Neural progenitor cell (in vitro differentiated cells): ENCODE measurements at regions not wholly inside any gene's neighbourhood (a gene's known extent, or its start where the extent isn't known, plus 50 kb on each side); places are given as distances from the start of the nearest gene placed in this dataset.

Experiments used
- DNase-seq: peaks from one replicate; pipeline ENCODE4 v3.0.0-alpha.2; 2016; ENCODE audit warnings: low spot score
- H2AFZ ChIP-seq: fragments of 200-600 bp; sonication (generic); replicated peaks from 2 replicates; pipeline ENCODE4 v1.6.1; 2016; ENCODE audit warnings: antibody characterized with exemption
- H3F3A ChIP-seq: fragments of 200-600 bp; sonication (generic); 2 replicates; pipeline ENCODE4 v1.6.1; 2016; ENCODE audit warnings: antibody characterized with exemption, low read depth
- H3K27ac ChIP-seq: fragments of 200-600 bp; sonication (generic); 2 replicates; pipeline ENCODE4 v1.5.1; 2016; ENCODE audit warnings: mild to moderate bottlenecking
- H3K27me3 ChIP-seq: fragments of 200-600 bp; sonication (generic); 2 replicates; pipeline ENCODE4 v1.6.1; 2016; ENCODE audit warnings: mild to moderate bottlenecking, moderate library complexity
- H3K36me3 ChIP-seq: fragments of 200-600 bp; sonication (generic); 2 replicates; pipeline ENCODE4 v1.5.1; 2016
- H3K4me1 ChIP-seq: fragments of 200-600 bp; sonication (generic); 2 replicates; pipeline ENCODE4 v1.6.1; 2016; ENCODE audit warnings: mixed run types
- H3K4me2 ChIP-seq: fragments of 200-600 bp; sonication (generic); 2 replicates; pipeline ENCODE4 v1.6.1; 2016
- H3K4me3 ChIP-seq: fragments of 200-600 bp; sonication (generic); 2 replicates; pipeline ENCODE4 v1.5.1; 2016
- H3K79me2 ChIP-seq: fragments of 200-600 bp; sonication (generic); 2 replicates; pipeline ENCODE4 v1.6.1; 2016; ENCODE audit warnings: low read depth
- H3K9ac ChIP-seq: fragments of 200-600 bp; sonication (generic); 2 replicates; pipeline ENCODE4 v1.6.1; 2016
- H3K9me3 ChIP-seq: fragments of 200-600 bp; sonication (generic); 2 replicates; pipeline ENCODE4 v1.5.1; 2016; ENCODE audit warnings: low read depth
- H4K20me1 ChIP-seq: fragments of 200-600 bp; sonication (generic); 2 replicates; pipeline ENCODE4 v1.6.1; 2016; ENCODE audit warnings: low read depth
- H3K27ac Mint-ChIP-seq: 3 replicates; pipeline ENCODE4 v1.8.0; 2021; ENCODE audit warnings: mixed read lengths
- H3K27me3 Mint-ChIP-seq: 2 replicates; pipeline ENCODE4 v1.8.0; 2022; ENCODE audit warnings: low read depth, mild to moderate bottlenecking, inconsistent platforms, moderate library complexity, mixed read lengths; ENCODE audit not compliant: insufficient read depth
- H3K36me3 Mint-ChIP-seq: 3 replicates; pipeline ENCODE4 v1.8.0; 2021; ENCODE audit warnings: mixed read lengths
- H3K4me1 Mint-ChIP-seq: 3 replicates; pipeline ENCODE4 v1.8.0; 2021; ENCODE audit warnings: mixed read lengths
- H3K4me3 Mint-ChIP-seq: 3 replicates; pipeline ENCODE4 v1.8.0; 2021; ENCODE audit warnings: mild to moderate bottlenecking, moderate library complexity, mixed read lengths
- H3K9me3 Mint-ChIP-seq: 3 replicates; pipeline ENCODE4 v1.8.0; 2020; ENCODE audit warnings: mixed read lengths
- CTCF ChIP-seq: fragments of 200-600 bp; sonication (generic); IDR thresholded peaks from 2 replicates; pipeline ENCODE4 v1.5.1; 2017; ENCODE audit warnings: antibody characterized with exemption, mild to moderate bottlenecking
- EZH2 ChIP-seq: fragments of 200-600 bp; sonication (generic); IDR thresholded peaks from 2 replicates; pipeline ENCODE4 v1.6.1; 2017; ENCODE audit warnings: antibody characterized with exemption, mild to moderate bottlenecking, moderate library complexity
- EZH2phosphoT487 ChIP-seq: fragments of 200-600 bp; sonication (generic); IDR thresholded peaks from 2 replicates; pipeline ENCODE4 v1.6.1; 2017; ENCODE audit warnings: antibody characterized with exemption

GRCh38 chr3:4097801-4098200, 205.4 kb upstream of the SETMAR start:
- TF ChIP-seq EZH2phosphoT487 (no peak), CTCF (no peak), EZH2 (no peak)
- peaks cover 5% of the 10 kb centered on the region for H3K9me3 Mint-ChIP-seq
- Histone ChIP-seq H4K20me1 (no peaks in the 10 kb centered on the region), H3K27ac (no peak overlapping the region), H3K9me3 (no peaks in the 10 kb centered on the region), H3K4me2 (no peak overlapping the region), H3F3A (no peaks in the 10 kb centered on the region), H2AFZ (no peak overlapping the region), H3K36me3 (no peaks in the 10 kb centered on the region), H3K79me2 (no peaks in the 10 kb centered on the region), H3K4me1 (no peaks in the 10 kb centered on the region), H3K4me3 (no peak overlapping the region), H3K27me3 (no peaks in the 10 kb centered on the region), H3K9ac (no peak overlapping the region)
- H3K27me3 Mint-ChIP-seq: no peaks in the 10 kb centered on the region
- H3K36me3 Mint-ChIP-seq: peaks cover 4% of the 10 kb centered on the region
- no peak overlapping the region for H3K4me3 Mint-ChIP-seq
- H3K4me1 Mint-ChIP-seq: no peaks in the 10 kb centered on the region
- DNase-seq: no peak
- H3K27ac Mint-ChIP-seq: no peak overlapping the region

DNA sequence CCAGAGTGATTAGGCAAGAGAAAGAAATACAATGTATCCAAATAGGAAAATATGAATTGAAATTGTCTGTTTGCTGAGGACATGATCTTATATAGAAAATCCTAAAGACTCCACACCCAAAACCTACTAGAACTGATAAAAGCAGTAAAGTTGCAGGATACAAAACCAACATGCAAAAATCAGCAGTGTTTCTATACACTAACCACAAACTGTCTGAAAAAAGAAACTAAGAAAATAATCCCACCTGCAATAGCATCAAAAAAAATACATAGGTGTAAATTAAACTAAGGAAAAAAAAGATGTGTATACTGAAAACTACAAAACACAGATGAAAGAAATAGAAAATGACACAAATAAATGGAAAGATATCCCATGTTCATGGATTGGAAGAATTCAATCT, 203.6 kb upstream of the SETMAR start:
- TF ChIP-seq CTCF (no peak), EZH2 (no peak)

DNA sequence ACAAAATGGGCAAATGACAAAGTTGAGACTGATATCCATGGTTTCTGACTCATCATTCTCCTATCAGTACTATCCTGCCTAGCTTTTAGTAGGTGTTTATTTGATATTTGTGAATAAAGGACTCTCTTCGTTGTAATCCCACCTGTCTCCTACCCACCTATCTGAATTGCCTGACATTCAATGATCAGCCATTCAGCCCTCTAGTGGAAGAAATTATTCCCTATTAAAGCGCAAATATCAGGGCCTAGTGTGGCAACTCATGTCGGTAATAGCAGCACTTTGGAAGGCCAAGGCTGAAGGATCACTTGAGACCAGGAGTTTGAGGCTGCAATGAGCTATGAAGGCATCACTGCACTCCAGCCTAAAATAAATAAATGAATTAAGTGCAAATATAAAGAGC, 195.7 kb upstream of the SETMAR start:
- Histone ChIP-seq H3K79me2 (no peaks in the 10 kb centered on the region), H2AFZ (no peak overlapping the region), H3K4me2 (no peak overlapping the region), H3K9ac (no peak overlapping the region), H3K27me3 (no peaks in the 10 kb centered on the region), H4K20me1 (no peaks in the 10 kb centered on the region), H3K27ac (no peak overlapping the region), H3K4me1 (no peaks in the 10 kb centered on the region), H3F3A (no peaks in the 10 kb centered on the region), H3K36me3 (no peaks in the 10 kb centered on the region), H3K4me3 (no peak overlapping the region), H3K9me3 (no peaks in the 10 kb centered on the region)
- no peaks in the 10 kb centered on the region for H3K36me3 Mint-ChIP-seq
- H3K4me3 Mint-ChIP-seq: no peak overlapping the region
- no peak for DNase-seq
- TF ChIP-seq EZH2phosphoT487 (no peak), CTCF (peak; percentile 24)
- no peaks in the 10 kb centered on the region for H3K4me1 Mint-ChIP-seq
- no peak overlapping the region for H3K27ac Mint-ChIP-seq
- H3K27me3 Mint-ChIP-seq: no peaks in the 10 kb centered on the region
- peaks cover 4% of the 10 kb centered on the region for H3K9me3 Mint-ChIP-seq

More for the DNA sequence above, 203.6 kb upstream of the SETMAR start:
- DNase-seq: no peak
- Histone ChIP-seq H2AFZ (no peak overlapping the region), H3K9me3 (no peaks in the 10 kb centered on the region), H3K4me2 (no peak overlapping the region), H3K9ac (no peak overlapping the region), H3K27me3 (no peaks in the 10 kb centered on the region), H4K20me1 (no peaks in the 10 kb centered on the region), H3K4me3 (no peak overlapping the region), H3K4me1 (no peaks in the 10 kb centered on the region), H3K27ac (no peak overlapping the region), H3K79me2 (no peaks in the 10 kb centered on the region), H3F3A (no peaks in the 10 kb centered on the region), H3K36me3 (no peaks in the 10 kb centered on the region)
- no peaks in the 10 kb centered on the region for H3K27me3 Mint-ChIP-seq
- H3K9me3 Mint-ChIP-seq: peaks cover 9% of the 10 kb centered on the region
- H3K27ac Mint-ChIP-seq: no peak overlapping the region
- no peak overlapping the region for H3K4me3 Mint-ChIP-seq
- peaks cover 4% of the 10 kb centered on the region for H3K36me3 Mint-ChIP-seq
- no peaks in the 10 kb centered on the region for H3K4me1 Mint-ChIP-seq
